H9 (cell line): ENCODE measurements at regions not wholly inside any gene's neighbourhood (a gene's known extent, or its start where the extent isn't known, plus 50 kb on each side); places are given as distances from the start of the nearest gene placed in this dataset.

Source experiments
- DNase-seq: peaks from one replicate; pipeline ENCODE4 v3.0.0-alpha.2; 2017
- H2AFZ ChIP-seq: one replicate; pipeline ENCODE4 v1.6.1; 2013; ENCODE audit warnings: mild to moderate bottlenecking, low read length, control low read depth, moderate library complexity
- H2AK5ac ChIP-seq: 2 replicates; pipeline ENCODE4 v1.6.1; 2013; ENCODE audit warnings: low read length, control low read depth, mixed read lengths; ENCODE audit not compliant: insufficient read length
- H2BK120ac ChIP-seq: one replicate; pipeline ENCODE4 v1.6.1; 2013; ENCODE audit warnings: low read depth, mild to moderate bottlenecking, low read length, control low read depth, inconsistent platforms; ENCODE audit not compliant: poor library complexity, severe bottlenecking
- H2BK12ac ChIP-seq: 2 replicates; pipeline ENCODE4 v1.6.1; 2013; ENCODE audit warnings: low read length, control low read depth, mixed read lengths, low read depth; ENCODE audit not compliant: insufficient read length
- H2BK15ac ChIP-seq: 2 replicates; pipeline ENCODE4 v1.6.1; 2013; ENCODE audit warnings: low read depth, low read length, control low read depth
- H2BK20ac ChIP-seq: one replicate; pipeline ENCODE4 v1.6.1; 2013; ENCODE audit warnings: low read depth, mild to moderate bottlenecking, low read length, control low read depth, inconsistent platforms; ENCODE audit not compliant: poor library complexity, severe bottlenecking
- H2BK5ac ChIP-seq: 2 replicates; pipeline ENCODE4 v1.6.1; 2013; ENCODE audit warnings: low read length, control low read depth, mixed read lengths; ENCODE audit not compliant: insufficient read length
- H3K14ac ChIP-seq: 2 replicates; pipeline ENCODE4 v1.6.1; 2013; ENCODE audit warnings: low read length, control low read depth; ENCODE audit not compliant: insufficient read depth
- H3K18ac ChIP-seq: 2 replicates; pipeline ENCODE4 v1.6.1; 2013; ENCODE audit warnings: low read depth, mild to moderate bottlenecking, mixed read lengths, low read length, control low read depth; ENCODE audit not compliant: insufficient read length
- H3K23ac ChIP-seq: 2 replicates; pipeline ENCODE4 v1.6.1; 2013; ENCODE audit warnings: low read length, control low read depth, mixed read lengths, low read depth; ENCODE audit not compliant: insufficient read length
- H3K23me2 ChIP-seq: 2 replicates; pipeline ENCODE4 v1.6.1; 2013; ENCODE audit warnings: low read depth, mild to moderate bottlenecking, mixed read lengths, low read length, control low read depth; ENCODE audit not compliant: insufficient read length, poor library complexity, severe bottlenecking
- H3K27ac ChIP-seq: 2 replicates; pipeline ENCODE4 v1.5.1; 2013; ENCODE audit warnings: low read length, control low read depth, mixed read lengths, low read depth; ENCODE audit not compliant: insufficient read length
- H3K27me3 ChIP-seq: 2 replicates; pipeline ENCODE4 v1.6.1; 2013; ENCODE audit warnings: low read length, control low read depth, inconsistent platforms; ENCODE audit not compliant: insufficient read depth
- H3K4ac ChIP-seq: 2 replicates; pipeline ENCODE4 v1.6.1; 2013; ENCODE audit warnings: low read depth, mild to moderate bottlenecking, control low read depth, inconsistent platforms, low read length, moderate library complexity
- H3K4me1 ChIP-seq: 2 replicates; pipeline ENCODE4 v1.6.1; 2013; ENCODE audit warnings: low read length, control low read depth, inconsistent platforms; ENCODE audit not compliant: insufficient read depth
- H3K4me2 ChIP-seq: 2 replicates; pipeline ENCODE4 v1.6.1; 2013; ENCODE audit warnings: low read length, control low read depth, mixed read lengths; ENCODE audit not compliant: insufficient read length, insufficient read depth
- H3K56ac ChIP-seq: 2 replicates; pipeline ENCODE4 v1.6.1; 2013; ENCODE audit warnings: low read depth, mild to moderate bottlenecking, mixed read lengths, low read length, control low read depth; ENCODE audit not compliant: insufficient read length
- H3K79me1 ChIP-seq: 2 replicates; pipeline ENCODE4 v1.6.1; 2013; ENCODE audit warnings: low read depth, mild to moderate bottlenecking, moderate library complexity, low read length, control low read depth, inconsistent platforms; ENCODE audit not compliant: insufficient read depth, poor library complexity, severe bottlenecking
- H3K79me2 ChIP-seq: 2 replicates; pipeline ENCODE4 v1.6.1; 2013; ENCODE audit warnings: low read length, control low read depth, inconsistent platforms; ENCODE audit not compliant: insufficient read depth
- H3K9ac ChIP-seq: 2 replicates; pipeline ENCODE4 v1.6.1; 2013; ENCODE audit warnings: low read length, control low read depth, mixed read lengths; ENCODE audit not compliant: insufficient read length; ENCODE audit errors: extremely low read depth
- H3K9me3 ChIP-seq: one replicate; pipeline ENCODE4 v1.6.1; 2013; ENCODE audit warnings: low read depth, low read length, inconsistent platforms; ENCODE audit not compliant: control insufficient read depth
- H3T11ph ChIP-seq: one replicate; pipeline ENCODE4 v1.6.1; 2013; ENCODE audit warnings: mild to moderate bottlenecking, low read length, control low read depth, inconsistent platforms
- H4K20me1 ChIP-seq: one replicate; pipeline ENCODE4 v1.6.1; 2013; ENCODE audit not compliant: control insufficient read depth, insufficient read length, insufficient read depth
- H4K5ac ChIP-seq: 2 replicates; pipeline ENCODE4 v1.6.1; 2013; ENCODE audit warnings: low read depth, mild to moderate bottlenecking, mixed read lengths, low read length, control low read depth; ENCODE audit not compliant: insufficient read length
- H4K8ac ChIP-seq: replicated peaks from 2 replicates; pipeline ENCODE4 v1.6.1; 2013; ENCODE audit warnings: low read length, control low read depth, mixed read lengths, low read depth; ENCODE audit not compliant: insufficient read length
- H4K91ac ChIP-seq: 2 replicates; pipeline ENCODE4 v1.6.1; 2013; ENCODE audit warnings: low read depth, mild to moderate bottlenecking, moderate library complexity, mixed read lengths, low read length, control low read depth; ENCODE audit not compliant: insufficient read length
- H3K27ac Mint-ChIP-seq, 3 experiments: 2 replicates in 2 of 3; 3 replicates in 1 of 3; pipeline ENCODE4 v1.8.0; 2020 to 2021; ENCODE audit warnings: mixed read lengths in 3 of 3, mild to moderate bottlenecking in 1 of 3, moderate library complexity in 1 of 3
- H3K27me3 Mint-ChIP-seq: 2 replicates; pipeline ENCODE4 v1.8.0; 2021; ENCODE audit warnings: low read depth, mild to moderate bottlenecking, moderate library complexity, mixed read lengths
- H3K36me3 Mint-ChIP-seq, 3 experiments: 2 replicates in 2 of 3; 3 replicates in 1 of 3; pipeline ENCODE4 v1.8.0; 2020 to 2021; ENCODE audit warnings: low read depth in 3 of 3, mixed read lengths in 3 of 3; ENCODE audit not compliant: insufficient read depth in 1 of 3
- H3K4me1 Mint-ChIP-seq, 2 experiments: 2 replicates each; pipeline ENCODE4 v1.8.0; 2020; ENCODE audit warnings: mixed read lengths in 2 of 2
- H3K4me3 Mint-ChIP-seq, 2 experiments: 2 replicates in 1 of 2; 3 replicates in 1 of 2; pipeline ENCODE4 v1.8.0; 2020 to 2021; ENCODE audit warnings: mild to moderate bottlenecking in 2 of 2, mixed read lengths in 2 of 2, moderate library complexity in 1 of 2
- H3K9me3 Mint-ChIP-seq, 2 experiments: 2 replicates in 1 of 2; 3 replicates in 1 of 2; pipeline ENCODE4 v1.8.0; 2020; ENCODE audit warnings: mild to moderate bottlenecking in 2 of 2, mixed read lengths in 2 of 2, moderate library complexity in 1 of 2
- WGBS: extraction: QIAGEN DNeasy Blood & Tissue Kit; methylation state at CpG from one replicate; pipeline ENCODE4 v1.1.7; 2013; ENCODE audit warnings: missing lambda C conversion rate, low lambda C conversion rate, mixed read lengths; ENCODE audit not compliant: insufficient read length; ENCODE audit errors: extremely low coverage; 5-methylcytosine and 5-hydroxymethylcytosine counted together
- TF ChIP-seq, protein P1 (sequence below): fragments of 200-600 bp; sonication (generic); conservative IDR thresholded peaks from 3 replicates; pipeline ENCODE4 v1.8.0; 2021; ENCODE audit warnings: antibody characterized with exemption, mild to moderate bottlenecking

DNA sequence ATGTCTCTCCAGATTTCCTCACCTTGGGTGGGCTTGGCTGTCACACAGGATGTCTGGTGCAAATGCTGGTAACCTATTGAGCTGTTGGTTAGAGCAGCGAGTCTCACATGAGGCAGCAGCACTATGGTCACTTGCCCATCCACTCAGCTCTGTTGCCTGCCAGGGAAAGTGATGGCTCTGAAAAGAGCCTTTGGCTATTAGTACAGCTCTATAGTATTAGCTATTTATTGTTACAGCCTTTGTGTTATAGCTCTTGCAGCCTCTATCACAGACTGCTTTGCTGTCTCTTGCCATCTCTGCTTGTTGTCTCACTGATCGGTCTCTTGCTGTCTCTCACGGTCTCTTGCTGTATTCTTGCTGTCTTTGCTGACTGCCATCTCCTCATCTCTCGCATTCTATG lies 114.3 kb downstream of the MFSD1 start:
- H2BK12ac ChIP-seq = no peak overlapping the region
- no peaks in the 10 kb centered on the region for H3K36me3 Mint-ChIP-seq
- no peak overlapping the region for H4K91ac ChIP-seq
- no peaks in the 10 kb centered on the region for H3K79me1 ChIP-seq
- no peak overlapping the region for H3K9ac ChIP-seq
- H2BK20ac ChIP-seq = no peak overlapping the region
- no peak overlapping the region for H3K27ac ChIP-seq
- no peak overlapping the region for H3K27ac Mint-ChIP-seq
- no peaks in the 10 kb centered on the region for H3K9me3 Mint-ChIP-seq
- H3K27me3 ChIP-seq = no peaks in the 10 kb centered on the region
- no peak overlapping the region for H3K4me3 Mint-ChIP-seq
- H3K23me2 ChIP-seq = no peaks in the 10 kb centered on the region
- no peak overlapping the region for H2AFZ ChIP-seq
- no peak overlapping the region for H4K5ac ChIP-seq
- no CpG with 5 or more reads among the region's 4 CpGs for WGBS
- no peak overlapping the region for H3K14ac ChIP-seq
- TF ChIP-seq, protein P1, sequence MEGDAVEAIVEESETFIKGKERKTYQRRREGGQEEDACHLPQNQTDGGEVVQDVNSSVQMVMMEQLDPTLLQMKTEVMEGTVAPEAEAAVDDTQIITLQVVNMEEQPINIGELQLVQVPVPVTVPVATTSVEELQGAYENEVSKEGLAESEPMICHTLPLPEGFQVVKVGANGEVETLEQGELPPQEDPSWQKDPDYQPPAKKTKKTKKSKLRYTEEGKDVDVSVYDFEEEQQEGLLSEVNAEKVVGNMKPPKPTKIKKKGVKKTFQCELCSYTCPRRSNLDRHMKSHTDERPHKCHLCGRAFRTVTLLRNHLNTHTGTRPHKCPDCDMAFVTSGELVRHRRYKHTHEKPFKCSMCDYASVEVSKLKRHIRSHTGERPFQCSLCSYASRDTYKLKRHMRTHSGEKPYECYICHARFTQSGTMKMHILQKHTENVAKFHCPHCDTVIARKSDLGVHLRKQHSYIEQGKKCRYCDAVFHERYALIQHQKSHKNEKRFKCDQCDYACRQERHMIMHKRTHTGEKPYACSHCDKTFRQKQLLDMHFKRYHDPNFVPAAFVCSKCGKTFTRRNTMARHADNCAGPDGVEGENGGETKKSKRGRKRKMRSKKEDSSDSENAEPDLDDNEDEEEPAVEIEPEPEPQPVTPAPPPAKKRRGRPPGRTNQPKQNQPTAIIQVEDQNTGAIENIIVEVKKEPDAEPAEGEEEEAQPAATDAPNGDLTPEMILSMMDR = no peak
- no peaks in the 10 kb centered on the region for H3K4me1 ChIP-seq
- H2AK5ac ChIP-seq = no peak overlapping the region
- no peaks in the 10 kb centered on the region for H4K20me1 ChIP-seq
- H3K23ac ChIP-seq = no peak overlapping the region
- H3K9me3 ChIP-seq = no peaks in the 10 kb centered on the region
- no peak overlapping the region for H2BK5ac ChIP-seq
- H2BK120ac ChIP-seq = no peak overlapping the region
- H3T11ph ChIP-seq = no peak overlapping the region
- no peak for DNase-seq
- H3K4ac ChIP-seq = no peak overlapping the region
- H3K4me2 ChIP-seq = no peak overlapping the region
- H4K8ac ChIP-seq = no peak overlapping the region
- no peaks in the 10 kb centered on the region for H3K79me2 ChIP-seq
- H3K4me1 Mint-ChIP-seq = peaks cover 2 to 7% of the 10 kb centered on the region in 2 experiments; a peak in 3 of 4 replicates
- H2BK15ac ChIP-seq = no peak overlapping the region
- no peak overlapping the region for H3K56ac ChIP-seq
- H3K18ac ChIP-seq = no peak overlapping the region
- H3K27me3 Mint-ChIP-seq = no peaks in the 10 kb centered on the region; the same call in 1 of the 2 replicates
